ENCODE measurements at regions not wholly inside any gene's neighbourhood (a gene's known extent, or its start where the extent isn't known, plus 50 kb on each side); places are given as distances from the start of the nearest gene placed in this dataset.

DNA sequence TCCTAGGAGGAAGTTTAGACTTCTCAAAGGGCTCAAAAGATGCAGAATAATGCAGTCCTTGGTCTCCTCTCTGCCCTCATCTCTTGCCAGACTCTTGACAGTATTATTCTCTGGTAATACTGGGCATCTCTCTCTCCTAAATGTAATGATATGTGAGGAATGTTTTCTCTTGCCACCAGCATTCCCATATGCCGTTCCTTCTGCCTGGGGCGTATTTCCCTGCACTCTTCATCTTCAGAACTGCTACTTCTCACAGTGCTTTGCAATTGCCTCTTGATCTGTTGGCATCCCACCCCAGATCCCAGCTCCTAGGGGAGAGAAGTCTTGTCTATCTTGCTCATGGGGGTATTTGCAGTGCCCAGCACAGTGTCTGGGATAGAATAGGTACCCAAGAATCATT, 107.4 kb downstream of the RASSF10 start:
- H3K4me1 Mint-ChIP-seq = peaks cover 31% of the 10 kb centered on the region

DNA sequence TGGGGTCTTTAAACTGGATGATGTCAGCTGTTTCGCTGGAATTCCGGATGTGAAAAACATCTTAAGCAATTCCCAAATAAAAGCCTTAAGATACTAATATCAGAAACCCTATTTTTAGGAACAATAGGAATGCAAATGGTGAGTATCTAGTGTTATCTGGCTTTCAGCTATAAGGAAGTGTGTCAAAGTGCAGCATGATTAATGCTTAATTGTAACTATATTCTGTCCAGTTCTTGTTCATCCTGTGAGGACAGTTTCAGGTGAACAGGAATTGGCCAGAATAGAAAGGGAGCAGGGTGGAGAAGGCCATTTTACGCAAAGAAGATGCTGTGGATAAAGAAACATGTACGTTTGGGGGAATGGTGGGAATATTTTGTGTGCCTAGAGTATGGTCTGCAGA, 108.2 kb downstream of the RASSF10 start:
- Mint-ChIP-seq H3K9me3 (peaks cover 3% of the 10 kb centered on the region), H3K36me3 (peaks cover 3% of the 10 kb centered on the region), H3K27me3 (ENCODE audit: low read depth) (peaks cover 5% of the 10 kb centered on the region), H3K4me1 (peaks cover 25% of the 10 kb centered on the region), H3K27ac (no peak overlapping the region), H3K4me3 (no peak overlapping the region)
- POLR2A ChIA-PET = no interaction called here
- no peak for DNase-seq (ENCODE audit: low spot score)
- no peak for ATAC-seq
- TF ChIP-seq, protein P1, sequence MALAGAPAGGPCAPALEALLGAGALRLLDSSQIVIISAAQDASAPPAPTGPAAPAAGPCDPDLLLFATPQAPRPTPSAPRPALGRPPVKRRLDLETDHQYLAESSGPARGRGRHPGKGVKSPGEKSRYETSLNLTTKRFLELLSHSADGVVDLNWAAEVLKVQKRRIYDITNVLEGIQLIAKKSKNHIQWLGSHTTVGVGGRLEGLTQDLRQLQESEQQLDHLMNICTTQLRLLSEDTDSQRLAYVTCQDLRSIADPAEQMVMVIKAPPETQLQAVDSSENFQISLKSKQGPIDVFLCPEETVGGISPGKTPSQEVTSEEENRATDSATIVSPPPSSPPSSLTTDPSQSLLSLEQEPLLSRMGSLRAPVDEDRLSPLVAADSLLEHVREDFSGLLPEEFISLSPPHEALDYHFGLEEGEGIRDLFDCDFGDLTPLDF (CRISPR knock-in tag; IDR thresholded peaks at IDR 0.05) = no peak
- TF ChIP-seq, protein P2, sequence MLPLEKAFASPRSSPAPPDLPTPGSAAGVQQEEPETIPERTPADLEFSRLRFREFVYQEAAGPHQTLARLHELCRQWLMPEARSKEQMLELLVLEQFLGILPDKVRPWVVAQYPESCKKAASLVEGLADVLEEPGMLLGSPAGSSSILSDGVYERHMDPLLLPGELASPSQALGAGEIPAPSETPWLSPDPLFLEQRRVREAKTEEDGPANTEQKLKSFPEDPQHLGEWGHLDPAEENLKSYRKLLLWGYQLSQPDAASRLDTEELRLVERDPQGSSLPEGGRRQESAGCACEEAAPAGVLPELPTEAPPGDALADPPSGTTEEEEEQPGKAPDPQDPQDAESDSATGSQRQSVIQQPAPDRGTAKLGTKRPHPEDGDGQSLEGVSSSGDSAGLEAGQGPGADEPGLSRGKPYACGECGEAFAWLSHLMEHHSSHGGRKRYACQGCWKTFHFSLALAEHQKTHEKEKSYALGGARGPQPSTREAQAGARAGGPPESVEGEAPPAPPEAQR (CRISPR knock-in tag; IDR thresholded peaks at IDR 0.05) = no peak
- no peak for TF ChIP-seq HMGA2 (CRISPR knock-in tag; IDR thresholded peaks at IDR 0.05)
- no peak for TF ChIP-seq CREB1 (CRISPR knock-in tag; IDR thresholded peaks at IDR 0.05)
- TF ChIP-seq, protein P3, sequence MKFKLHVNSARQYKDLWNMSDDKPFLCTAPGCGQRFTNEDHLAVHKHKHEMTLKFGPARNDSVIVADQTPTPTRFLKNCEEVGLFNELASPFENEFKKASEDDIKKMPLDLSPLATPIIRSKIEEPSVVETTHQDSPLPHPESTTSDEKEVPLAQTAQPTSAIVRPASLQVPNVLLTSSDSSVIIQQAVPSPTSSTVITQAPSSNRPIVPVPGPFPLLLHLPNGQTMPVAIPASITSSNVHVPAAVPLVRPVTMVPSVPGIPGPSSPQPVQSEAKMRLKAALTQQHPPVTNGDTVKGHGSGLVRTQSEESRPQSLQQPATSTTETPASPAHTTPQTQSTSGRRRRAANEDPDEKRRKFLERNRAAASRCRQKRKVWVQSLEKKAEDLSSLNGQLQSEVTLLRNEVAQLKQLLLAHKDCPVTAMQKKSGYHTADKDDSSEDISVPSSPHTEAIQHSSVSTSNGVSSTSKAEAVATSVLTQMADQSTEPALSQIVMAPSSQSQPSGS (CRISPR knock-in tag; IDR thresholded peaks at IDR 0.05; ENCODE audit: borderline replicate concordance, low read depth) = no peak
- CTCF ChIA-PET = interaction anchor here (1.1 kb wide), 1 partner anchor 203 kb away, joined by 4 read pairs; no protein-coding TSS in a partner anchor

More for the DNA sequence above, 107.4 kb downstream of the RASSF10 start:
- TF ChIP-seq ATF1 (CRISPR knock-in tag; IDR thresholded peaks at IDR 0.05) = no peak
- no peak for TF ChIP-seq FOXJ3 (CRISPR knock-in tag; IDR thresholded peaks at IDR 0.05; ENCODE audit: borderline replicate concordance)
- TF ChIP-seq, protein P2 (CRISPR knock-in tag; IDR thresholded peaks at IDR 0.05) = no peak
- TF ChIP-seq KAT7 (CRISPR knock-in tag; IDR thresholded peaks at IDR 0.05; ENCODE audit: borderline replicate concordance) = no peak
- TF ChIP-seq, protein P4, sequence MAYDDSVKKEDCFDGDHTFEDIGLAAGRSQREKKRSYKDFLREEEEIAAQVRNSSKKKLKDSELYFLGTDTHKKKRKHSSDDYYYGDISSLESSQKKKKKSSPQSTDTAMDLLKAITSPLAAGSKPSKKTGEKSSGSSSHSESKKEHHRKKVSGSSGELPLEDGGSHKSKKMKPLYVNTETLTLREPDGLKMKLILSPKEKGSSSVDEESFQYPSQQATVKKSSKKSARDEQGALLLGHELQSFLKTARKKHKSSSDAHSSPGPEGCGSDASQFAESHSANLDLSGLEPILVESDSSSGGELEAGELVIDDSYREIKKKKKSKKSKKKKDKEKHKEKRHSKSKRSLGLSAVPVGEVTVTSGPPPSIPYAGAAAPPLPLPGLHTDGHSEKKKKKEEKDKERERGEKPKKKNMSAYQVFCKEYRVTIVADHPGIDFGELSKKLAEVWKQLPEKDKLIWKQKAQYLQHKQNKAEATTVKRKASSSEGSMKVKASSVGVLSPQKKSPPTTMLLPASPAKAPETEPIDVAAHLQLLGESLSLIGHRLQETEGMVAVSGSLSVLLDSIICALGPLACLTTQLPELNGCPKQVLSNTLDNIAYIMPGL (CRISPR knock-in tag; IDR thresholded peaks at IDR 0.05) = no peak
- no peak for TF ChIP-seq ZNF232 (CRISPR knock-in tag; IDR thresholded peaks at IDR 0.05)
- TF ChIP-seq FOXK1 (CRISPR knock-in tag; IDR thresholded peaks at IDR 0.05) = no peak
- TF ChIP-seq, protein P5, sequence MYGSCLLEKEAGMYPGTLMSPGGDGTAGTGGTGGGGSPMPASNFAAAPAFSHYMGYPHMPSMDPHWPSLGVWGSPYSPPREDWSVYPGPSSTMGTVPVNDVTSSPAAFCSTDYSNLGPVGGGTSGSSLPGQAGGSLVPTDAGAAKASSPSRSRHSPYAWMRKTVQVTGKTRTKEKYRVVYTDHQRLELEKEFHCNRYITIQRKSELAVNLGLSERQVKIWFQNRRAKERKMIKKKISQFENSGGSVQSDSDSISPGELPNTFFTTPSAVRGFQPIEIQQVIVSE (CRISPR knock-in tag; IDR thresholded peaks at IDR 0.05; ENCODE audit: borderline replicate concordance) = no peak
- TF ChIP-seq, protein P6, sequence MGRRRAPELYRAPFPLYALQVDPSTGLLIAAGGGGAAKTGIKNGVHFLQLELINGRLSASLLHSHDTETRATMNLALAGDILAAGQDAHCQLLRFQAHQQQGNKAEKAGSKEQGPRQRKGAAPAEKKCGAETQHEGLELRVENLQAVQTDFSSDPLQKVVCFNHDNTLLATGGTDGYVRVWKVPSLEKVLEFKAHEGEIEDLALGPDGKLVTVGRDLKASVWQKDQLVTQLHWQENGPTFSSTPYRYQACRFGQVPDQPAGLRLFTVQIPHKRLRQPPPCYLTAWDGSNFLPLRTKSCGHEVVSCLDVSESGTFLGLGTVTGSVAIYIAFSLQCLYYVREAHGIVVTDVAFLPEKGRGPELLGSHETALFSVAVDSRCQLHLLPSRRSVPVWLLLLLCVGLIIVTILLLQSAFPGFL (CRISPR knock-in tag; IDR thresholded peaks at IDR 0.05; ENCODE audit: borderline replicate concordance) = no peak
- H3K36me3 Mint-ChIP-seq = no peaks in the 10 kb centered on the region
- no peak overlapping the region for H3K4me3 Mint-ChIP-seq
- no peaks in the 10 kb centered on the region for H3K9me3 Mint-ChIP-seq
- ChIA-PET CTCF (no interaction called here), POLR2A (no interaction called here)
- no peak for DNase-seq (ENCODE audit: low spot score)
- H3K27ac Mint-ChIP-seq = no peak overlapping the region
- peaks cover 5% of the 10 kb centered on the region for H3K27me3 Mint-ChIP-seq (ENCODE audit: low read depth)
- no peak for ATAC-seq
